Fibroblast of skin of right quadriceps (primary cell): ENCODE measurements at regions not wholly inside any gene's neighbourhood (a gene's known extent, or its start where the extent isn't known, plus 50 kb on each side); places are given as distances from the start of the nearest gene placed in this dataset.
"Not testable (repeated sequence)": the region's sequence is repeated elsewhere in the genome, so short reads cannot be mapped to it uniquely, and the experiment has no call there.

ENCODE experiments used
- DNase-seq: peaks from one replicate; pipeline ENCODE4 v3.0.0-alpha.2; 2013

DNA sequence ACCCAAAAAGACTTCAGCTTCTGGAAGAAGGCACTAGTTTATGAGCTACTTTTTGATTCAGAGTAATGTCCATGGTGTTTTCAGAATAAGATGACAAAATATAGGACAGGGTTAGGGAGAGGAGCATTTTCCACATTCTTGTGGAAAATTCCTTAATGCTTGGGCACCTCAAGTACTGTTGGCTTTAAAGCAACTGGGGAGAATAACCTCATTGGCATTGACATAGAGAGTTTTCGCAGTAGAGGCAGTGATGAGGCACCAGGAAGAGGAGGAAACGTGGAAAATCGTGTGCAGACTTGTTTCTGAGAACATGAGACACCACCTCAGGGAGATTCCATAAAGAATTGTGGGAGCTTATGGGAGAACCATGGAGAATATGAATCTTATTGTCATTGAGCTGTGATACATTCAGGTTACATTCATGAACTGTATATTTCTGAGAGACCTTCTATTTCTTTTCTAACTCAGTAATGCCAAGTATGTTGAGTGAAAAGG, 929.0 kb upstream of the NRXN1 start:
- DNase-seq = no peak

DNA sequence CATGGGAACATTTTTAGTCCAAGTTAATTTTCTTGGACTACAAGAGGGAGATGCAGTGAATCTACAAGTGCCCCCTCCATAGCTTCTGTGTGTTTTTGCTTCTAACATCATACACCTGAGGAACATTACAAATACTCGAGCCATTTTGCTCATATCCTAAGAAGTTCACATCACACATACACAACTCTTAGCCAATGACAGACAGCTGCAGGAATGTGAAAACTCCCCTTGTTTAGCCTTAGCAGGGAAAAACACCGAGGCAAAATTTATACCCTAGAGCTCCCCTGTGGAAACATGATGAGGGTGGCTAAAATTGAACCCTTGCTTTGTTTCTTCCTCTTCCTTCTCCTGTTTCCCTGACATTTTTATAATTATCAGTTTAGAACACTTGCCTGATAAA, 928.3 kb upstream of the NRXN1 start:
- no peak for DNase-seq

- DNase-seq = peak; percentile 20
Observed at GRCh38 chr2:51959696-51960095, 927.8 kb upstream of the NRXN1 start.

GRCh38 chr2:51953931-51954330, 922.0 kb upstream of the NRXN1 start:
- DNase-seq = peak; percentile 73

DNA sequence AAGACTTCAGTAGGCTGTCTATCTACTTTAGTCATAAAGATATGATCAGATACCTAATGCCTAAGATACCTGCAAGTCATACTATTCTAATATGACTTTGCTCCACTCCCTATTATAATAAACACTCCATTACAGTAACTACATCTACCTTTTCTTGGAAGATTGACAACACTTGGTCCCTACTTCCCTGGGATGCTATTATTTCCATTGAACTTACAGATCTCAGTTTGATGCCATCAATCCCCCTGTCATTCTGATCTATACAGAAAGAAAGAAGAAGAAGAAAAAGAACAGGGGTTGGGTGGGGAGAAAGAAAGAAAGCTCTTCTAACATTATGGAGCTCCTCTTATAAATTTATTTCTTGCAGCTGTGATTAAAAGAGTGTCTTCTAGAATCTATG, 889.1 kb upstream of the NRXN1 start:
- DNase-seq = no peak

GRCh38 chr2:51920509-51920908, 888.6 kb upstream of the NRXN1 start:
- no peak for DNase-seq

- peak; percentile 77 for DNase-seq
Observed at GRCh38 chr2:51919395-51919794, 887.5 kb upstream of the NRXN1 start.

DNA sequence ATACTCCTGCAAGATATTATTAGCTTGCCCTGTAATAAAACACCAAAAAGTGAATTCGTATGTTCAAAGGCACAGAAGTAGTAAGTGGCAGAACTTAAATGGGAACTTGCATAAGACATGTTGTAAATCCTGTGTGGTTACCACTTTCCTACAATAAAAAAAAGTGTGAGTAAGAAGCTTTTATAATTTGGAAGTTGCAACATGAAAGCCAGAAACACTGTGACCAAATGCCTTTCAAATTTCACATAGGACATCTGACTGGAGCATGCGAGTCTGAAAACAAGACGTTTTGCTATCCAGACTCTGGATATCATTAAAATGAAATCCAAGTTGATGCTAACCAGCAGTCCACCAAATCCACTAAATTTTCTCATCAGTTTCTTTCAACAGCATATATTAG, 886.2 kb upstream of the NRXN1 start:
- DNase-seq = peak; percentile 93

DNA sequence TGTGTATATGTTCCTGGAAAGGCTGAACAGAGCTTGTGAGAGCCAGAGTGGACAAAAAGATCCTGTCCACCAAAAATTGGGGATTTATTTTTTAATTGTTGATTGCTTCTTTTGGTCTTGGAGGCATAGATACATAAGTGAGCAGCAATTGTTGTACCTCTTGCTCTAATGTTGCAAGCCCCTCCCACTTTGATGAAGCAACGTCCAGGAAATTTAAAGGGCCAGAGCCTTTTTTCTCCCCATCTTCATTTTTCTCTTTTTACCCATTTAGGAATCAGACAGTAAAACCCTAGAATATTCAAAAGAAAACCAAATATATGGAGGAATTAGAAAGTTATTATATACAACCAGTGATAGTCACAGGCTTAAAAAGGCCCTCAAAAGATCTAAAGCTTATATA, 871.8 kb upstream of the NRXN1 start:
- no peak for DNase-seq

DNA sequence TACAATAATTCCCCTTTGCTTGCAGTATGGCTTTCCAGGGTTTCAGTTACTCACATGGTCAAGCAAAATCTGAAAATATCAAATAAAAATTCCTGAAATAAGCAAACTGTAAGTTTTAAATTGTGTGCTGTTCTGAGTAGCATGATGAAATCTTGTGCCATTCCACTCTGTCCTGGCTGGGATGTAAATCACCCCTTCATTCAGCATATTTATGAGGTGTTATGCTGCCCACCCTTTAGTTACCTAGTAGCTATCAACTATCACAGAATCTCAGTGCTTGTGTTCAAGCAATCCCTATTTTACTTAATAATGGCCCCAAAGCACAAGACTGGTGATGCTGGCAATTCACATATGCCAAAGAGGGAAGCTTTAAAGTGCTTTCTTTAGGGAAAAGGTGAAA, 867.7 kb upstream of the NRXN1 start:
- peak; percentile 4 for DNase-seq

DNA sequence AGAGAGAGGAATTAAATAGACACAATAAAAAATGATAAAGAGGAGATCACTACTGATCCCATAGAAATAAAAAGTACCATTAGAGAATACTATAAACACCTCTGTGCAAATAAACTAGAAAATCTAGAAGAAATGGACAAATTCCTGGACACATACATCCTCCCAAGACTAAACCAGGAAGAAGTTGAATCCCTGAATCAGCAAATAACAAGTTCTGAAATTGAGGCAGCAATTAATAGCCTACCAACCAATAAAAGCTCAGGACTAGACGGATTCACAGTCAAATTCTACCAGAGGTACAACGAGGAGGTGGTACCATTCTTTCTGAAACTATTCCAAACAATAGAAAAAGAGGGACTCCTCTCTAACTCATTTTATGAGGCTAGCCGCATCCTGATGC, 862.7 kb upstream of the NRXN1 start:
- DNase-seq = not testable (repeated sequence)

- DNase-seq = no peak
Observed at GRCh38 chr2:51888120-51888519, 856.2 kb upstream of the NRXN1 start.

- no peak for DNase-seq
Observed at GRCh38 chr2:51881673-51882072, 849.7 kb upstream of the NRXN1 start.

DNA sequence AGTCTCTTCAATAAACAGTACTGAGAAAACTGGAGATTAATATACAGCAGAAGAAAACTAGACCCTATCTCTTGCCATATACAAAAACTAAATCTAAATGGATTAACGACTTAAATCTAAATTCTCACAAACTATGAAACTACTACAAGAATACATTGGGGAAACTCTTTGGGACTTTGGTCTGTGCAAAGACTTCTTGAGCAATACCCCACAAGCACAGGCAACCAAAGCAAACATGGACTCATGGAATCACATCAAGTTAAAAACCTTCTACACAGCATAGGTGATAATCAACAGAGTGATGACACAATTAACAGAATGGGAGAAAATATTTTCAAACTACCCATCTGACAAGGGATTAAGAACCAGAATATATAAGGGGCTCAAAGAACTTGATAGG, 848.2 kb upstream of the NRXN1 start:
- no peak for DNase-seq

GRCh38 chr2:51866361-51866760, 834.4 kb upstream of the NRXN1 start:
- DNase-seq = peak; percentile 11

- no peak for DNase-seq
Observed at GRCh38 chr2:51859260-51859659, 827.3 kb upstream of the NRXN1 start.

DNA sequence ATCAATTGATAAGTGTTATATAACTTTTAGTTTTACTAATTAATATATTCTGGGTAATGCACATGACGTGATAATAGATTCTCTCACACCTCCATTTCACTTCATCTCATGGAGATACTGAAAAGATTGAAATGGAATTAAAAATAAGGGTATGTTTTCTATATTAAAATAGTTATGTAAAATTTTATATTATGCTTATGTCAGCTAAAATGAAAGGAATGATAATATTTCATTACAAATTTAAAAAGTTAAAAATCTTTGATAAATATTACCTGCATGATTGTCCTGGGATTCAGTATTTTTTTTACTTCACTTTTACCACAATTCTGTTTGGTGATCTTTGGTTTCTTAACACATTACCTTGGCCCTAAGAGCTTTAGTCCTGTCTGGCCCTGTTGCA, 823.8 kb upstream of the NRXN1 start:
- DNase-seq = no peak

- no peak for DNase-seq
Observed at GRCh38 chr2:51846796-51847195, 814.9 kb upstream of the NRXN1 start.

- DNase-seq = no peak
Observed at GRCh38 chr2:51846018-51846417, 814.1 kb upstream of the NRXN1 start.

GRCh38 chr2:51844596-51844995, 812.7 kb upstream of the NRXN1 start:
- DNase-seq = no peak

GRCh38 chr2:51829477-51829876, 797.5 kb upstream of the NRXN1 start:
- DNase-seq = no peak

DNA sequence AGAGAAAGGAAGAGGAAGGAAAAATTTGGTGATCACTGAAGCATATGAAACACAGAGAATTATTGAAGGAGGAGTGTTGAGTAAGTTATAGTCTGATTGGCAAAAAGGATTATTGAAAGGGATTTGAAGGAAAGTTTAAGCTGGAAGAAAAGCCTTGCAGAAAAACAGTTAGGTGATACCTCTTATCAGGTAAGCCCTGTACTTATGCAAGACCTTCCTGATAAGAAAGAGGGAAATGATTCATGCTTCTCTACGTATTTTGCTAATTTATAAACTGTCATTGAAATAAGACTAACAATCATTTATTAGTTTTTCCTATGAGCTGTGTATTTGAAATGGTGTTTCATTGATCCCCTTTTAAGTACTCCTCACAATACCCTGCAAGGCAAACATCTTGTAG, 793.9 kb upstream of the NRXN1 start:
- no peak for DNase-seq

GRCh38 chr2:51813247-51813646, 781.3 kb upstream of the NRXN1 start:
- DNase-seq = peak; percentile 74

- peak; percentile 72 for DNase-seq
Observed at GRCh38 chr2:51812138-51812866, 780.4 kb upstream of the NRXN1 start.

- no peak for DNase-seq
Observed at GRCh38 chr2:51810197-51810596, 778.3 kb upstream of the NRXN1 start.
